ENCODE measurements at regions not wholly inside any gene's neighbourhood (a gene's known extent, or its start where the extent isn't known, plus 50 kb on each side); places are given as distances from the start of the nearest gene placed in this dataset.

- Histone ChIP-seq H2AFZ (ENCODE audit: low read depth, low read length) (no peak overlapping the region), H3K9me3 (ENCODE audit: insufficient read depth, low read length) (no peaks in the 10 kb centered on the region)
These were observed 208.1 kb upstream of the NPVF start for GRCh38 chr7:25436413-25436812.

GRCh38 chr7:25437308-25437707 lies 209.0 kb upstream of the NPVF start:
- Histone ChIP-seq H3K27ac (ENCODE audit: low read length) (no peak overlapping the region), H3K9ac (ENCODE audit: low read length) (no peak overlapping the region), H2AFZ (ENCODE audit: low read depth, low read length) (no peak overlapping the region), H3K36me3 (replicated peaks; ENCODE audit: low read depth, low read length) (no peaks in the 10 kb centered on the region), H3K4me3 (ENCODE audit: low read length) (no peak overlapping the region), H3K4me1 (ENCODE audit: low read length) (no peaks in the 10 kb centered on the region), H3K4me2 (ENCODE audit: low read length) (no peak overlapping the region), H3K9me3 (ENCODE audit: insufficient read depth, low read length) (no peaks in the 10 kb centered on the region), H3K27me3 (ENCODE audit: low read depth, low read length) (no peaks in the 10 kb centered on the region), H3K79me2 (ENCODE audit: low read length) (no peaks in the 10 kb centered on the region), H4K20me1 (ENCODE audit: insufficient read depth, low read length) (no peaks in the 10 kb centered on the region)
- TF ChIP-seq EZH2phosphoT487 (IDR thresholded peaks at IDR 0.05; ENCODE audit: low read depth) (no peak), CTCF (IDR thresholded peaks at IDR 0.05; ENCODE audit: low read depth, low read length) (no peak)

More at GRCh38 chr7:25436413-25436812, 208.1 kb upstream of the NPVF start:
- Histone ChIP-seq H3K36me3 (replicated peaks; ENCODE audit: low read depth, low read length) (no peaks in the 10 kb centered on the region), H3K4me3 (ENCODE audit: low read length) (no peak overlapping the region), H3K4me2 (ENCODE audit: low read length) (no peak overlapping the region), H4K20me1 (ENCODE audit: insufficient read depth, low read length) (no peaks in the 10 kb centered on the region), H3K9ac (ENCODE audit: low read length) (no peak overlapping the region), H3K4me1 (ENCODE audit: low read length) (no peaks in the 10 kb centered on the region), H3K27ac (ENCODE audit: low read length) (no peak overlapping the region), H3K79me2 (ENCODE audit: low read length) (no peaks in the 10 kb centered on the region), H3K27me3 (ENCODE audit: low read depth, low read length) (no peaks in the 10 kb centered on the region)
- TF ChIP-seq CTCF (IDR thresholded peaks at IDR 0.05; ENCODE audit: low read depth, low read length) (no peak), EZH2phosphoT487 (IDR thresholded peaks at IDR 0.05; ENCODE audit: low read depth) (no peak)

- Histone ChIP-seq H3K9me3 (ENCODE audit: insufficient read depth, low read length) (no peaks in the 10 kb centered on the region), H3K4me1 (ENCODE audit: low read length) (no peaks in the 10 kb centered on the region), H3K36me3 (replicated peaks; ENCODE audit: low read depth, low read length) (no peaks in the 10 kb centered on the region), H3K27ac (ENCODE audit: low read length) (no peak overlapping the region), H3K79me2 (ENCODE audit: low read length) (no peaks in the 10 kb centered on the region), H3K4me3 (ENCODE audit: low read length) (no peak overlapping the region), H3K4me2 (ENCODE audit: low read length) (no peak overlapping the region), H2AFZ (ENCODE audit: low read depth, low read length) (no peak overlapping the region), H3K9ac (ENCODE audit: low read length) (no peak overlapping the region), H4K20me1 (ENCODE audit: insufficient read depth, low read length) (no peaks in the 10 kb centered on the region), H3K27me3 (ENCODE audit: low read depth, low read length) (no peaks in the 10 kb centered on the region)
- TF ChIP-seq EZH2phosphoT487 (IDR thresholded peaks at IDR 0.05; ENCODE audit: low read depth) (no peak), CTCF (IDR thresholded peaks at IDR 0.05; ENCODE audit: low read depth, low read length) (no peak)
These were observed 216.7 kb upstream of the NPVF start for GRCh38 chr7:25444991-25445390.

- Histone ChIP-seq H4K20me1 (ENCODE audit: insufficient read depth, low read length) (no peaks in the 10 kb centered on the region), H3K36me3 (replicated peaks; ENCODE audit: low read depth, low read length) (no peaks in the 10 kb centered on the region), H3K9me3 (ENCODE audit: insufficient read depth, low read length) (no peaks in the 10 kb centered on the region), H3K4me3 (ENCODE audit: low read length) (no peak overlapping the region), H3K4me2 (ENCODE audit: low read length) (no peak overlapping the region), H3K4me1 (ENCODE audit: low read length) (no peaks in the 10 kb centered on the region), H3K79me2 (ENCODE audit: low read length) (no peaks in the 10 kb centered on the region), H3K9ac (ENCODE audit: low read length) (no peak overlapping the region), H2AFZ (ENCODE audit: low read depth, low read length) (no peak overlapping the region), H3K27me3 (ENCODE audit: low read depth, low read length) (no peaks in the 10 kb centered on the region), H3K27ac (ENCODE audit: low read length) (no peak overlapping the region)
- TF ChIP-seq CTCF (IDR thresholded peaks at IDR 0.05; ENCODE audit: low read depth, low read length) = no peak
- no peak for TF ChIP-seq EZH2phosphoT487 (IDR thresholded peaks at IDR 0.05; ENCODE audit: low read depth)
These were observed 220.0 kb upstream of the NPVF start for GRCh38 chr7:25448301-25448700.

All from OCI-LY3 (cell line).